ENCODE measurements at regions not wholly inside any gene's neighbourhood (a gene's known extent, or its start where the extent isn't known, plus 50 kb on each side); places are given as distances from the start of the nearest gene placed in this dataset.
"Not testable (repeated sequence)": the region's sequence is repeated elsewhere in the genome, so short reads cannot be mapped to it uniquely, and the experiment has no call there.

- H3K9ac ChIP-seq (replicated peaks in 1 of 4; ENCODE audit: extremely low read depth in 1 of 4, low read depth in 3 of 4, low read length in 3 of 4); H2AK5ac ChIP-seq (ENCODE audit: low read depth, low read length); H3K56ac ChIP-seq (replicated peaks; ENCODE audit: insufficient read length, low read depth, low read length); FAIRE-seq; H3K23ac ChIP-seq (ENCODE audit: insufficient read length); H2BK12ac ChIP-seq (ENCODE audit: low read depth, low read length); H2BK20ac ChIP-seq (ENCODE audit: low read length); POLR2A ChIA-PET (ENCODE audit: partially characterized antibody); H2AFZ ChIP-seq (ENCODE audit: low read length); DNase-seq (ENCODE audit: low read depth in 1 of 2, low spot score in 2 of 2); H4K20me1 ChIP-seq (replicated peaks in 1 of 2; ENCODE audit: control insufficient read depth in 1 of 2, insufficient read depth in 2 of 2, low read length in 2 of 2); H4K8ac ChIP-seq (ENCODE audit: extremely low read depth, insufficient read depth, low read length); H3K14ac ChIP-seq (ENCODE audit: insufficient read length); H4K91ac ChIP-seq (replicated peaks; ENCODE audit: insufficient read length, low read length); H3K36me3 ChIP-seq (ENCODE audit: control insufficient read depth in 2 of 4, insufficient read depth in 4 of 4, low read length in 3 of 4); H2BK5ac ChIP-seq (ENCODE audit: low read depth, low read length); H2BK120ac ChIP-seq (replicated peaks; ENCODE audit: low read depth, low read length); H2BK15ac ChIP-seq (ENCODE audit: low read length); H3K27me3 ChIP-seq (replicated peaks in 1 of 4; ENCODE audit: control insufficient read depth in 3 of 4, extremely low read depth in 1 of 4, insufficient read depth in 3 of 4, low read length in 3 of 4); H3K23me2 ChIP-seq (ENCODE audit: low read depth, low read length); H3K4me3 ChIP-seq (ENCODE audit: extremely low read depth in 1 of 4, insufficient read depth in 2 of 4, low read depth in 3 of 4, low read length in 4 of 4); H3K4me2 ChIP-seq (ENCODE audit: insufficient read depth in 1 of 2, low read depth in 2 of 2, low read length in 2 of 2); H3K79me2 ChIP-seq (ENCODE audit: control insufficient read depth in 1 of 2, insufficient read depth in 2 of 2, low read length in 2 of 2); H4K5ac ChIP-seq (ENCODE audit: insufficient read length, low read depth, low read length); CTCF ChIA-PET (ENCODE audit: partially characterized antibody); H3K4me1 ChIP-seq (replicated peaks in 1 of 4; ENCODE audit: control insufficient read depth in 3 of 4, insufficient read depth in 4 of 4, low read length in 3 of 4); H3K27ac ChIP-seq (ENCODE audit: low read depth, low read length); H3K18ac ChIP-seq (ENCODE audit: extremely low read depth, low read length); H3K9me3 ChIP-seq (ENCODE audit: insufficient read depth in 2 of 2, low read depth in 1 of 2, low read length in 1 of 2); H3K79me1 ChIP-seq (ENCODE audit: low read depth, low read length); H3K4ac ChIP-seq (replicated peaks; ENCODE audit: insufficient read length, low read depth, low read length): not testable (repeated sequence)
Measured at GRCh38 chr5:50521060-50521459, 80.0 kb upstream of the EMB start.

DNA sequence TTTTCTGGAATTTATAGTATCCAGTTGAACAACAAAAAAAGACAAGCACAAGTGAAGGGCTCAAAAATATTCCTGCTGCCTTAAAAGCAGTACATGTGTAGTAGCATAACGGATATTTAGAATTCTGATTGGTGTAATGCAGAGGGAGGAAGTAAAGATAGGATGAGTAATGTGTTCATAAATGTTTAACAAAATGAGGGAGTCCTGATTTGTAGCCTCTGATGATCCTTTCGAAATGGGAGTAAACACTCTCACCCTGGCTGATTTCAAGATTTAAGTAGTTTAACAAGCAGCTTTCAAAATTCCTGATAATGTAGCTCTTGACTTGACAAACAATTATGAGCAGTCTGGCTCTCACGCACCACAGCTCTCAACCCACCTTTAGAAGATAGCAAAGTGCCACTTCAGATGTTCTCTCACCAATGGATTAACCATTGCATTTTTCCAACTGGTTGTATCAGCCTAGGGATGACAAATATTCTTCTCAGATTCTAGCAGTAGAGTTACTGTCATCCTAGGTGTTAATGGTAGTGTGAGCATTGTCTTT, 86.5 kb upstream of the EMB start:
- H2BK120ac ChIP-seq (replicated peaks; ENCODE audit: low read depth, low read length); H2BK15ac ChIP-seq (ENCODE audit: low read length); H3K27ac ChIP-seq (ENCODE audit: low read depth, low read length); H3K4me3 ChIP-seq (ENCODE audit: extremely low read depth in 1 of 4, insufficient read depth in 2 of 4, low read depth in 3 of 4, low read length in 4 of 4); H2AK5ac ChIP-seq (ENCODE audit: low read depth, low read length); H3K9me3 ChIP-seq (ENCODE audit: insufficient read depth in 2 of 2, low read depth in 1 of 2, low read length in 1 of 2); H3K4me1 ChIP-seq (replicated peaks in 1 of 4; ENCODE audit: control insufficient read depth in 3 of 4, insufficient read depth in 4 of 4, low read length in 3 of 4); CTCF ChIA-PET (ENCODE audit: partially characterized antibody); H3K36me3 ChIP-seq (ENCODE audit: control insufficient read depth in 2 of 4, insufficient read depth in 4 of 4, low read length in 3 of 4); H3K4ac ChIP-seq (replicated peaks; ENCODE audit: insufficient read length, low read depth, low read length); H3K56ac ChIP-seq (replicated peaks; ENCODE audit: insufficient read length, low read depth, low read length); H2BK5ac ChIP-seq (ENCODE audit: low read depth, low read length); DNase-seq (ENCODE audit: low read depth in 1 of 2, low spot score in 2 of 2); FAIRE-seq; H3K23me2 ChIP-seq (ENCODE audit: low read depth, low read length); H2AFZ ChIP-seq (ENCODE audit: low read length); H3K79me2 ChIP-seq (ENCODE audit: control insufficient read depth in 1 of 2, insufficient read depth in 2 of 2, low read length in 2 of 2); H4K91ac ChIP-seq (replicated peaks; ENCODE audit: insufficient read length, low read length); H3K18ac ChIP-seq (ENCODE audit: extremely low read depth, low read length); H3K27me3 ChIP-seq (replicated peaks in 1 of 4; ENCODE audit: control insufficient read depth in 3 of 4, extremely low read depth in 1 of 4, insufficient read depth in 3 of 4, low read length in 3 of 4); H3K23ac ChIP-seq (ENCODE audit: insufficient read length); H4K20me1 ChIP-seq (replicated peaks in 1 of 2; ENCODE audit: control insufficient read depth in 1 of 2, insufficient read depth in 2 of 2, low read length in 2 of 2); H3K9ac ChIP-seq (replicated peaks in 1 of 4; ENCODE audit: extremely low read depth in 1 of 4, low read depth in 3 of 4, low read length in 3 of 4); H2BK12ac ChIP-seq (ENCODE audit: low read depth, low read length); H4K8ac ChIP-seq (ENCODE audit: extremely low read depth, insufficient read depth, low read length); H4K5ac ChIP-seq (ENCODE audit: insufficient read length, low read depth, low read length); H3K4me2 ChIP-seq (ENCODE audit: insufficient read depth in 1 of 2, low read depth in 2 of 2, low read length in 2 of 2); H3K79me1 ChIP-seq (ENCODE audit: low read depth, low read length); H3K14ac ChIP-seq (ENCODE audit: insufficient read length); H2BK20ac ChIP-seq (ENCODE audit: low read length); POLR2A ChIA-PET (ENCODE audit: partially characterized antibody): not testable (repeated sequence)
- 94% methylated on average over 3 of the region's 3 CpGs; no CpG with 5 or more reads in 1 of the 2 experiments for WGBS, 2 experiments (ENCODE audit: extremely low coverage in 1 of 2, insufficient coverage in 1 of 2, insufficient read length in 1 of 2, insufficient replicate concordance in 2 of 2, low coverage in 1 of 2, low lambda C conversion rate in 2 of 2, missing lambda C conversion rate in 1 of 2)
